CD4-positive, alpha-beta T cell treated with Interleukin-4 for 4 hours (primary cell): ENCODE measurements at regions not wholly inside any gene's neighbourhood (a gene's known extent, or its start where the extent isn't known, plus 50 kb on each side); places are given as distances from the start of the nearest gene placed in this dataset.

Experiments used
- DNase-seq: peaks from one replicate; pipeline ENCODE4 v3.0.0-alpha.2; 2020

DNA sequence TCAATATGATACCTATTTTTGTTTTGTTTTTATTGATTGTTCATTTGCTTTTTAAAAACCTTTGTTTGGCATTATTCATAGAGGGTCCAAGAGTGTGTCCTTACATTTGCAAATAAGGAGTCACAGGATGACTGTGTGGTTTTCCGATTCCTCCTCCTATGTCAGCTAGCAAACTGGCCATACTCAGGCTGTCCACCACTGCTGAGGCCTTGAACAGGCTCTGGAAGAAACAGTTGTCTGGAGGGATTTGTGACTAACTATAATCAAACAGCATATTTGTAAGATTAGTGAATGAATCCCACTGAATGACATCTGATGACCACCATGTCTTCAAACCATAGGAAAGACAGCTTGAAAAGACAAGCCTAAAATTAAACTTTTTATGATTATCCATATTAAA, 423.4 kb upstream of the ATP11B start:
- DNase-seq: no peak

DNA sequence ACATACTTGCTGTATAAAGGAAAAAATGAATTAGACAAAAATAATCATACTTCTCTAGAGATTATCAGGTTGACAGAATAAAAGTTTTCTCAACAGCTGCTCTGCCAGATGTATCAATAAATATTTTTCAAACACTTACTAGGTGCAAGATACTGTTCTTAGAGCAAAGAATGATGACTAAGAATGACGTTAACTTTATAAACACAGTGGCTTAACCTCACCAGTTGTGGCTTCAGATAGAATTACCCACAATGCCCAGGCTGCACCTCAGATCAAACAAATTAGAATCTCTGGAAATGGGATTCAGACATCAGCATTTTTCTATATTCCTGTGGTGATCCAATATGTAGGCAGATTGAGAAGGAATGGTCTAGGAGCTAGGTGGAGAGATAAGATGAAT, 422.4 kb upstream of the ATP11B start:
- no peak for DNase-seq

DNA sequence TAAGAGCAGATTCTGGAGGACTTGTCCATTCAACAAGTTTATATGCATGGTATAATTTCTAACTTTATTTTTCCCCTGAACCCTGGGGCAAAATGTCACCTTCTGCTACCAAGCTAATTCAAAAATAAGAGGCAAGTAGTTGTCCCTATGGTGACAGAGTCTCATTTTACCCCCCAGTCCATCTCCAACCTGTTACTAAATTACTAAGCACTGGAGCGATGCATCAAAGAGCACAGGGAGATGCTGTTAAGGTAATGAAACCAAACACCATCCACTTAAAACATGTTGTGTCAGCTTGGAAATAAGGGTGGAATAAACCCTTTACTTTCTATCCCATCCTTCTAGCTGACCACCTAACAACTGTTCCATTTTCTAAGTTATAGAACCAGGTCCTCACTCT, 417.4 kb upstream of the ATP11B start:
- DNase-seq: no peak

DNA sequence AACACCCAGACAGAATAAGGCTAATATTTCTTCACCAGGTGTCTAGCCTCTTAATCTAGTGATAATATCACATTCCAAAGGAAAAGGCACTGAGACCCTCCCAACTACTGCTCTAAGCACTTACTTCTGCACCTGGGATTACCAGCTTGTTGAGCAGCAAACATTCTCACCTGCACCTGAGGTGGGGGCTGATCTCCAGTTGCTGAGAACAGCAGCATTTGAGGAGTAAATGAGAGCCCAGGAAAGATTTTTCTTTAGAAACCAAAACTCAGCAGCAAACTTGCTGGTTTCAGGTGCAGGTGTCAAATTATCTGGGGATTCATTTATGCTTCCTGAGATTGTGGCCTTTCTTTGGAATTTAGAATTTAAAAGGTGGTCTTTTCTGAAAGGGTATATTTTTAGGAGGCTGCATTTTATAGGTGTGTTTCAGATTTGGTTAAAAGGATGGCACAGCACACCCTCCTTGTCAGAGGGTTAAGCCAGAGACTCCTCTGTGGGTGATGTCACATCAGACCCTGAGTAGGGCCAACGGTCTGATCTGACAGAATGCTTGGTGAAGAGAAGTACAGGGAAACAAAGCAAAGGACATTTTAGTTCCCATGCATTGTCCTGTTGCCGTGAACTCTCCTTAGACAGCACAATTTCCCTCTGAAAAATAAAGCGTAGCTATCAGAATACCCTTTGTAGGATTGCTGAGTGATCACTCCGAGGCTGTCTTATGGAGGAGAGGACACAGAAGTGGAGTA, 411.0 kb upstream of the ATP11B start:
- no peak for DNase-seq

DNA sequence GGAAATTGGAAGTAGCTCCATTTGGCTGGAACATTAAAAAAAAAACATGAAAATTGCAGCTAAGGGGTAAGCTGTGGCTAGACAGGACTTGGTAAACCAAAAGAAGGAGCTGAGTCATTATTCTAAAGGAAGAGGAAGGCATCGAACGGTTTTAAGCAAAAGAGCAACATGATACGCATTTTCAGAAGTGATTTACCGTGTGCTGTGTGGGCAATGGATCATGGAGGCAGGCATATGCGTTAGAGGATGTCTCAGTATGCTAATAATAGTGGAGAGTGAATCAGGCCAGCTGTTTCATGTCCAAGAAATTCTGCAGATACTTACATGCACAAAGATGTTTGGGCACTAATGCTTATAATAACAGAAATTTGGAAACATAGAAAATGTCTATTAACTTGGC, 409.1 kb upstream of the ATP11B start:
- no peak for DNase-seq

DNA sequence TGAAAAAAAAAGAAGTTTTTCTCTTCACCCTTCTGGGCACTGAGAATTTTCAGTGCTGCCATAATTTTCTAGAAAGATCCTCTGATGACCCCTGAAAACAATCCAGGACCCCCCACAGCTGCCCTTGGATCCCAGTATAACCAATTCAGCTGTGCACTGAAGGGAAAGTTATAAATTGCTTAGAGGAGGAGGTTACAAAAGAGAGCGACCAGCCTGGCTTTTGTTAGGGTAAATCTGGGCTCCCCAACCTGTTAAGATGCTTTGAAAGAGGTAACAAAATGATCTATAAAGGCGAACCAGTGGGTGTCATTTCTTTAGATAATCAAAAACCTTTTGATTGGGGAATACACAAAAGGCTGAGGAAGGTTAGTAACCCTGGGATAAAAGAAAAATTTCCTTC, 407.9 kb upstream of the ATP11B start:
- DNase-seq: no peak

DNA sequence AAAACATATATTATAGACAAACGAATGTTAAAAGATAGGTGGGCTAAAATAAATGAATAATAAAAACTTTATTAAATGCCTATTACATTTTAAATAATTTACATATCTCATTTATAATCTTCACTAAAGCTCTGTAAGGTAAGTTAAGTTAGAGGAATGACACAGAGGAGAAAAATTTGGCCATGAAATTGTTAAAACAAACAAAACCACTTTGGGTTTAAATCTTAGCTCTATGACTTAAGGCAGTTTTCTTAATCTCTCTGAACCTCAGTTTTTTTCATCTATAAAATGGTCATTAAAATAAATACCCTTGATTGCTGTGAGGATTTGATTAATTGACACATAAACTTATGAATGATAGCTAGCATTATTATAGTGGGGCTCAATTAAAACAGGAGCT, 404.8 kb upstream of the ATP11B start:
- no peak for DNase-seq

DNA sequence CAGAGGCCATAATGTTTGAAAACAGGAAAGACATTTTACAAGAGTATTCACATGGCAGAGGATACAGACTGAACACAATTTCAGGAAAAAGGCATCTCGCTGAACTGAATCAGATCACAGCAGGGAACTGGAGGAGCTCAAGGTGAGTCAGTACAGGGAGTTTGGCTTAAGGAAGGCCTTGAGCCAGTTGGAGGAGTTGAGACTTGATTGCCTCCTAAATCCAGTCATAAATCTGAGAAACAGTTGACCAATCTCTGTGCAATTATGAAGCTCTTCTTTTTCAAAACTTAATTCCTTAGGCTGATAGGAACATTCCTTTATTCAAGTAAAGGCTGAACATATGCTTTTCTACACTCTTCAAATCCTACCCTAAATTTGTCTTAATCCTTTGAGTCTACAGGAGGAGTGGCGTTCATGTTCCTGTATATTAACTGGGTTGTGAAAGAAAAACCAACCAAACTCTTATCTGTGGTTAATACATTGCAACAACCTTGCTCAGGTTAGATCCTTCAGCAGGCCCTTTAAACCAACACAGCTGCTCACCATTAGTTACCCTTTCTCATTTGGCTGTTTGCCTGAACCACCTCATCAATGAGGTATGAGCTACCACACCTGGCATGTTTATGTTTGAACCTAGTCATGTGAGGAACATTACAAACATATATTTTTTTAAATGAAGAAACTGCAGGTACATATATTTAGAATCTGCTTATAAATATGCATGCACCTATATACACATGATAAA, 404.1 kb upstream of the ATP11B start:
- DNase-seq: no peak

DNA sequence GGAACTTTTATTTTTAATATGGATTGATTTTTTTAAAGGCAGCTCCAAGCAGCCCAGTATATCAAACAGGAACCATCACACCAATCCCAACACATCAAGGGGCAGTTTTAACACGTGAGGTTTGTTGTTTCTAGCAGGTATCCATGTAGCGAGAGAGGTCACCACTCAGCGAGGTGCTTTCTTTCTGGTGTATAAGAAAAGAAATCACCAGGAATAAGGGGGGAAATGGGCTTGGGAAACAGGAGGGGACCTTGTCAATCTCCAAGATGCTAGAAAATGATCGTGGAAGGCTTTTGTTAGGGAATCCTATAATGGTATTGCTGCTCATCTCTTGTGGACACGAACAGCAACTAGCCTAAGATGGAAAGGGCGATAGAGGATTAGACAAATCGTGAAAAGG, 402.9 kb upstream of the ATP11B start:
- DNase-seq: no peak

DNA sequence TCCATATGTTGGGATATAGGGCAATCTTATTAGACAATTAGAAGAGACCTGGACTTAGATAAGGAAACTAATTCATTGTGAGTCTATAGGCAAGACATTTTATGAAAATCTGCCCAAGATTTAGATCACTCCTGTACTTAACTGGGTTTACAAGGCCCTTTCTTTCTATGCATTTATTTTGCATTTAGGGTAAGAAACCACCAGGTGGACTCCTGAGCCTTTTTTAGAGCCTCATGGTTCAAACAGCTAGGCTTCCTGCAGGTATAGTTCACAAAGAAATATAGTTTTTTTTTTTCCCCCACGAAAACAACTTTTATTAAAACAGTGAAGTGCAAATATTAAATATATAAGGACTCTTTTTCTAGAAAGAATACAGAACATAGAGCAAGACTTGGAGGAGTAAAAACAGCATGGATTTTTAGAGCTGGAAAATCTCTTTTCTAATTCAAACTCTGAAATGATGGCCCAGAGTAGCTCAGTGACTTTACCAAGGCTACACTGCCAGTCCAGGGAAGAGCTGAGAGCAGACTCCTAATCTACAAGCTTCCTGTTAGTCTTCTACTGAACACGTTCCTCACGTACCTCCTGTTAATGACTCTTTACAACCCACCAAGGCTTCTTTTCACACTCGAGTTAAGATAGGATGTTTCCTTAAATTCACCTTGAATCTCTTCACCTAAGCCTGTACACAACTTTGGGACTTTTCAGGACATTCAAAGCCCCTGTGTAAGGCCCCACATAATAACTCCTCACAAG, 400.9 kb upstream of the ATP11B start:
- DNase-seq: no peak

DNA sequence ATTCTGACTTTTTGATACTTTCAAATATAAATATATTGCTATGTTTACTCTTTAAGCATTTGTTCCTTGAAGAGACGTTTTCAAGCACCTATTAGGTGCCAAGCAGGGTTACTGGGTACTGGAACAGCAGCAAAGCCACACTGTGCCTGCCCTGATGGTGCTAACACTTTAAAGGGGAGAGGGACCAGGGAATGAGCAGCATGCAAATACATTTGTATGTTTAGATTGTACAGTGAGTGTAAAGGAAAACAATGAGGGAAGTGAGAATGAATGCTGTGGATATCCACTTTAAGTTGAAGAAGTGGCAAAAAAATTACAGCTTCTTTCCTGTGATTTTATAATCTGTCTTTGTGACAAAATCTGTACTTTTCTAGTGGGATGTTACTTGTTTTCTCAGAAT, 400.2 kb upstream of the ATP11B start:
- DNase-seq: no peak

DNA sequence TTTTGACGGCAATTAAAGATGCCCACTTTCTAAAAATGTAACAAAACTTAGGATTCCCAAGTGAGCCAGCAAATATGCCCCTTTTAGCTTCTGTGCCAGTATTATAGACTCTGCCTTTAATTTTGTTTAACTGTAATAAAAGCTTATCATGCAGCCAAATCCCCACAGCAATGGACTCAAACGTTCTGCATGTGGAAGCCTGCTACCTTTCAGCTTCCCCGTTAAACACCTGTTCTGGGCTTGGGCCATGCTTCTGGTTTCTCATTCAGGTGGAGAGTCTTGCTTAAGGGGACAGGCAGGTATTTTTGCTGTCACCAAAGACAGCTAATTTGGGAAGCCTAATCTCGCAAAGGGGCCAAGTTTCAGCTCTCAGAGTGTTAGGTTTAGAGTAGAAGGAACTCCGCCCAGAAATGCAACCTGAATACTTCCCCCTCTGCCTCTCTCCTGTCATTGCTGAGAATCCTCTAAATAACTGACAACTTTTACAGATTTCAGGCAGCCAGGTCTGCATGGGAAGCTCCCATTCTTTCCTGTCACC, 399.4 kb upstream of the ATP11B start:
- DNase-seq: no peak

DNA sequence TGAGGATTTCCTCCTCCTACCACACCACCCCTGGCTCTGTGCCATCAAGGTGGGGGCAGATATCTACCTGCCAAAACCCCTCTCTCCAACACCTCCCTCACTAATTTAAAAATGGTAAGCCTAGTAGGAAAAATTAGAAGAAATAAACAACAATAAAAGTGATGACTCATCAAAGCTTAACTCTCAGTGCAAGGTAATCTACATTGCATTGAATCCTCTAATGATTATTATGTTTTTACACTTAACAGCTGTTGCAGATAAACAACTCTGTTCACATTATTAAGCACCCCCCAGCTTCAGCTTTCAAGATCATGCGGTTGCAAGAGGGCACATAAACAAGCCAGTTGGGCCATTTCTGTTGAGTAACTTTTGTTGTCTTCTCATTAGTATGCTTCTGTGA, 396.1 kb upstream of the ATP11B start:
- DNase-seq: no peak

DNA sequence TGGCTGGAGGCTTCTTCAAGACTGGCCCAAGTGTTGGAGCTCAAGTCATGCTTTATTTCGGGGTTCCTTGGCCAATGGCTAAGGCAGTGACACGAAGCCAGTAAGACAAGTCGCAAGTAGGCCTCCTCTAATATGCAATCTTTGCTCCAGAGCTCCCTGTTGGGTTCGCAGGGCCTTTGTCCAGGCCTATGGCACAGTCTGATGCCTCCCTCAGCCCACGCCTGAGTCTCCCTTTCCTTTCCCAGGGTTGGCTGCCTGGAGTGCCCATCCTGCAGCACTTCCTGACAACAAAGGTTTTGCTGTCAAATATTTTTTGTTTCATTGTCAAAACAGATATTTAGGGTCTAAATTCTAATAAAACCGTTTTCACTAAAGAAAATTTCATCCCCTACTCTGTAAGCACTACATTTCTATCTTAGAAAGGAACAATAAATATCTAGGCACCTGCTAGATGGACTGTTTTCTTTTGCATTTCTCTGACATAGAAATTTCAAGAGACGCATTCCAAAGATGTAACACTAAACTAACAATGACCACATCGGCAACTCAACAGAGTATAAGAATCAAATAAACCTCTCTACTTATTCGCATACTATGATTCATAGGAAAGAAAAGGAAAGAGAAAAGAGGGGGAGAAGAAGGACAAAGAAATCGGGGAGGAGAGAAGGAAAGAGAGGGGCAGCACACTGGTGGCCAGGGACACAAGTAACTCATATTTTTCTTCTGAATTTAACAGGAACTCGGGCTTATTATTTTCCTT, 393.1 kb upstream of the ATP11B start:
- no peak for DNase-seq

DNA sequence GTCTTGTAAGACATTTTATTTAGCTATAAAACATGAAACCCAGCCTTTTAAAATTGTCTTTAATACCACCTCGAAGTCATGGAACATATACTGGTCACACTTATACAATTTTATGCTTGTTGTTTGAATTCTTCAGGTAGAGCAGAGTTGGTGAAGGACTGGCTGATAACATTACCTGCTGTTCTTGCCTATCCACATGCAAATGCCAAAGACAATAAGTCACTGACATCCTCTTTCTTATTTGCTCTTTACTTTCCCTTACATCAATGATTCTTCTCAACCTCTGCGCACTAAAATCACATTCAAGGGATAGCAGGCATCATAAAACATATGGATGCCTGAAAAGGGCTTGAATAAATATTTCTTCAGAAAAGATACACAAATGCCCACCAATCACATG, 392.5 kb upstream of the ATP11B start:
- no peak for DNase-seq

DNA sequence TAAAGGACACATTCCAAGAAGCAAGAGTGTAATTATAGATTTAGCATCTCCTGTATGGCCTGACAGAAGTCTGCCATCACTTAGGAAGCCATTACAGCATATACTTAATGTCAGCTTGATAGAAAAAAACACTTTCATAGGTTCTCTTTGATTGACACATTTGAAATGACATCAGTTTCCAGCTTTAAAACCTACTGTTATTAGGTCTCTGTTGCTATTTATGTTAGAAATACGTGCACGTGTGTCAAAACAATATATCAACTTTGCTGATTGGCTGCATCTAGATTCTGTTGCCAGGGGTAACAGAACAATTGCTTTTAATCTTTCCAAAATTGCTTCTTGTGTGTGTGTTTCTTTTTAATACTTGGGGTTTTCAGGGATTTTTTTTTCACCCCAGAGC, 389.3 kb upstream of the ATP11B start:
- DNase-seq: no peak

DNA sequence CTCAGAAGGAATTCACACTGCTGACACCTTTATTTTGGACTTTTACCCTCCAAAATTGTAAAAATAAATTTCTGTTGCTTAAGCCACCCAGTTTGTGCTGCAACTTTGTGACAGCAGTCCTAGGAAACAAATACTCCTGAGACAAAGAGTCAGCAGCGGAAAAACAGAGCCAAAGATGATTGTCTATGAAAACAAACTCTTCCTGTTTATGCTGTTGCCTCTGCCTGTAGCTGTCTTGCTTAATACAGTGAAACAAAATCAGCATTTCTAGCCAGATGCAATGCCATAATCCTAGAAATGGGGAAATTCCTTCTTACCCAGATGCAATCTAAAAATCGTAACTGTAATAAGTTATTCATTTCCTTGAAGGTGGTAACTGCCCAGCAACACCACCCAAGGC, 387.5 kb upstream of the ATP11B start:
- DNase-seq: no peak

DNA sequence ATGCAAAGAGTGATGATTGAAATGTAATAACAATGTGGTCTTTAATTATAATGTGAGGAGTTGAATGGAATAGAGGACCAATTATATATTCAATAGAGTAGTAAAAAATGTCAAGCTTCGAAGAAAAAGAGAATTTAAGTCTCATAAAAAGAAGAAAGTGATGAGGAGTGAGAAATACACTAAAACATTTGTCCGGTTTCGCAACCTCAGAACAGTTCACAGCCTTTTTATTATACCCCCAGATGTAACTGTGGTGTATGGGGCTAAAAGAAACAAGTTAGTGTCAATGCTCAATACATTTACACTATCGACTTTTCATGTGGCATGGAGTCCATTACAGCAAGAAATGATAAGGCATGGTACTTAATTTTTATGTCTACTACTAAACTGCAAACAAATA, 386.5 kb upstream of the ATP11B start:
- DNase-seq: no peak

DNA sequence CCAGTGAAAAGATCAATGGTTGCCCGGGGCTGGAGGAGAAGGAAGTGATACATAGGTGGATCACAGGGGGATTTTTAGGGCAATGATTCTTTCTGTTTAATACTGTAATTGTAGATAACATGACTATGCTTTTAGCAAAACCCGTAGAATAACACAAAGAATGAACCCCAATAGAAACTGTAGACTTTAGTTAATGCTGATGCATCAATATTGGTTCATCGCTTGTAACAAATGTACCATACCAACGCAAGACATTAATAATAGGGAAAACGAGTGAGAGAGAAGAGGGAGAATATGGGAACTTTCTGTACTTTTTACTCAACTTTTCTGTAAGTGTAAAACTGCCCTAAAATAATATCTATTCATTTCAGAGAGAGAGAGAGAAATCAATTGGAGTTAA, 383.3 kb upstream of the ATP11B start:
- DNase-seq: no peak

DNA sequence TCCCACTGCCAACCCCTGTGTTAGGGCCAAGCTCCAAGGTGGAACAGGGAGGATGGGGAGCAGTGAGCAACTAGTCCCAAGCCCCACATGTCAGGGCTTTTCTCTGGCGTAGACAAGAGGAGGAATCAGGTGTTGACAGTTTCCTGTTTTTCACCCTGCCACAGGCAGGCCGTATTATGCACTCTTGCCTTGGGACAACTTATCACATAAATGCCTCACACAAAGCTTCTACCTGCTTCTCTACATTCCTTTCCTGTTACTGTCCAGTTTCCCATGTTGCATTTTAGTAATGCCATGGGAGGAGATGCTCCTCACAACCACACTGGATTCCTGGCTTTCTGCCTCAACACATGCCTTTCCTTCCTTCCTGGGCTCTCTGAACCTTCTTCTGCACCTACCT, 381.2 kb upstream of the ATP11B start:
- DNase-seq: no peak

DNA sequence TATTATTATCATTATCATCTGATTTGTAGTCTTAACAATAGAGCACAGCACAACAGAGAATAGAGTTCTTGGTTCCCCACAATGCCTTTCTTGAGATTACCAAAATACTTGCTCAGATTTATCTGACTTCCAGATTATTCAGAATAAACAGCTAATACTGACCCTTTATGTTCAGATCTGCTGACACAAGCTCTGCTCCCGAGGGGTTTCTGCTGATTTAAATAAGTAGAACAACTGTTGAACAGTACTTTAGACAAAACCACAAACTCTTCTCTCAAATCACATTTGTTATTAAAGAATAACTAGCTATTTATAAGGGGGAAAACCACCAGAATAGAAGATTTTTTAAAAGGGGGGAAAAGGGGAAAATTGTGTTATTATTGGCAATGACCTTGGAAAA, 380.2 kb upstream of the ATP11B start:
- DNase-seq: no peak

DNA sequence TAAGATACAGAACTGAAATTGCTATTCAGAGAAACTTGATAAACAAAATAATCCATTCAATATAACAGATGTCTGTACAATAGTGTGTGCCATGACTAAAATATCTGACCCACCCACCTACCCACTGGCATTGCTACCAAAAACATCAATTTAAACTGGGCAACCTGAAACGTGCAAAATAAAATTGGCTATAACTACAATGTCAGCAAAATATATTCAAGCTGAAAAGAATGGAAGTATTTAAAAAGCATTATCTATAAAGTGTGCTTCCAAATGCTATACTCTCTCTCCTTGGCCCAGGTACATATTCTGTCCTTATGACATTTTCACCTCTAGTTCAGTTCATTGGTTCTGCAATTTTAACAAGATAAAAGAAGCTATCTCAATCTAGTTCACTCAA, 379.6 kb upstream of the ATP11B start:
- DNase-seq: no peak

DNA sequence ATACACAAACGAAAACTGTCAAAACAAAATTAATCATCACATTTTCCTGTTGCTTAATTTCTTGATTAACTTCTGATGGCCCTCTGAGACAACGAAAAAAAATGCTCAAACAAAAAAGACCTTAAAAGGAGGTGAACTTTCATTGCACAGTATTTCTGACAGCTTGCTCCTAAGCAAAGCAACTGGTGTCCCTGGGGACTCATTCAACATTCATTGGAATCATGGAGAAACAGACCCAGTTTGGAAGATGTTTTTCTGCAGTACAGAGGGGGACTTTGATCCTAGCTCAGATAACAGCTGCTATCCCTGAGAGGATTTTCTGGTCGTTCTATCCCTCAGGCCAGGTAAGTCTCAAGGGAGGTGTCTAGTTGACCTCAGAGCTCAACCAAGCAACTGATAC, 378.7 kb upstream of the ATP11B start:
- DNase-seq: no peak
